Epithelial cell of proximal tubule (primary cell): ENCODE measurements at regions not wholly inside any gene's neighbourhood (a gene's known extent, or its start where the extent isn't known, plus 50 kb on each side); places are given as distances from the start of the nearest gene placed in this dataset.
"Not testable (repeated sequence)": the region's sequence is repeated elsewhere in the genome, so short reads cannot be mapped to it uniquely, and the experiment has no call there.

Experiments
- DNase-seq: peaks from one replicate; pipeline ENCODE4 v3.0.0-alpha.2; 2011; ENCODE audit warnings: low read depth
- H3K4me3 ChIP-seq: 2 replicates; pipeline ENCODE4 v1.5.1; 2011; ENCODE audit warnings: low read depth, mild to moderate bottlenecking, low read length
- TF ChIP-seq, protein P1 (sequence below): conservative IDR thresholded peaks from 2 replicates; pipeline ENCODE4 v1.5.1; 2012; ENCODE audit warnings: low read depth, mild to moderate bottlenecking, low read length

DNA sequence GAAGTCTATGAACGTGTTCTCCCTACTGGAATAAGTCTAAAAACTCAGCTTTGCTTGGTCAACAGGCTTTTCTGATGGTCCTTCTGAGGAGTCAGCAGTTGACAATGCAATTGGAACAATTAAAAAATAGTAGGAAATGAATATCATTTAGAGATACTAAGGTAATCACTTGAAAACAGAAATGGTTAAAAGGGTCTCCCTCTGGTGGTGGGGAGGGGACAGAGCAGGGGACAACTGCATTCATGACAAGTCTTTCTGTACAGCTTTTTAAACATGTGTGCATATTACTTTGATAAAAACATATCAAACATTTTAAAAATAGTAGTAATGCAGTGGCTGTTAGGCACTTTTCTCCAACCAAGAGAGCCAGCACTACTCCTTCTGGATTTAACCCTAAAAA, 119.9 kb upstream of the FHIT start:
- TF ChIP-seq, protein P1, sequence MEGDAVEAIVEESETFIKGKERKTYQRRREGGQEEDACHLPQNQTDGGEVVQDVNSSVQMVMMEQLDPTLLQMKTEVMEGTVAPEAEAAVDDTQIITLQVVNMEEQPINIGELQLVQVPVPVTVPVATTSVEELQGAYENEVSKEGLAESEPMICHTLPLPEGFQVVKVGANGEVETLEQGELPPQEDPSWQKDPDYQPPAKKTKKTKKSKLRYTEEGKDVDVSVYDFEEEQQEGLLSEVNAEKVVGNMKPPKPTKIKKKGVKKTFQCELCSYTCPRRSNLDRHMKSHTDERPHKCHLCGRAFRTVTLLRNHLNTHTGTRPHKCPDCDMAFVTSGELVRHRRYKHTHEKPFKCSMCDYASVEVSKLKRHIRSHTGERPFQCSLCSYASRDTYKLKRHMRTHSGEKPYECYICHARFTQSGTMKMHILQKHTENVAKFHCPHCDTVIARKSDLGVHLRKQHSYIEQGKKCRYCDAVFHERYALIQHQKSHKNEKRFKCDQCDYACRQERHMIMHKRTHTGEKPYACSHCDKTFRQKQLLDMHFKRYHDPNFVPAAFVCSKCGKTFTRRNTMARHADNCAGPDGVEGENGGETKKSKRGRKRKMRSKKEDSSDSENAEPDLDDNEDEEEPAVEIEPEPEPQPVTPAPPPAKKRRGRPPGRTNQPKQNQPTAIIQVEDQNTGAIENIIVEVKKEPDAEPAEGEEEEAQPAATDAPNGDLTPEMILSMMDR = peak; percentile 86
- no peak for DNase-seq
- H3K4me3 ChIP-seq = no peak overlapping the region

DNA sequence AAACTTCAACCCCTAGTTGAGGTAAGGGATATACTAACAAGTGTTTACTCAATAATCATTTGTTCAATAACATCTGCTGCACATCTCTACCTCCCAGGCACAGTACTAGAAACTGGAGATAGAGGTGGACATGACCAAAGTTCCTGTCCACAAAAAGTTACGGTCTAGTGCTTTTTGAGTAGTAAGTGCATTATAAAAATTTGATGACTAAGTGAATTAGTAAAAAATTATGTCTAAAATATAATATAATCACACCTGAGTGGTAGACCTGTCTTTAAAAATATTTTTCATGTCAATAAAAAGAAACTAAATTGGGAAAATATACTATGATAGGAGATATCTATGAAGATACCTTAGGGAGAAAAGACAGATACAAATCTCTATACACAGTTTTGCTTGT, 121.5 kb upstream of the FHIT start:
- no peak for DNase-seq
- TF ChIP-seq, protein P1 = no peak
- no peak overlapping the region for H3K4me3 ChIP-seq

DNA sequence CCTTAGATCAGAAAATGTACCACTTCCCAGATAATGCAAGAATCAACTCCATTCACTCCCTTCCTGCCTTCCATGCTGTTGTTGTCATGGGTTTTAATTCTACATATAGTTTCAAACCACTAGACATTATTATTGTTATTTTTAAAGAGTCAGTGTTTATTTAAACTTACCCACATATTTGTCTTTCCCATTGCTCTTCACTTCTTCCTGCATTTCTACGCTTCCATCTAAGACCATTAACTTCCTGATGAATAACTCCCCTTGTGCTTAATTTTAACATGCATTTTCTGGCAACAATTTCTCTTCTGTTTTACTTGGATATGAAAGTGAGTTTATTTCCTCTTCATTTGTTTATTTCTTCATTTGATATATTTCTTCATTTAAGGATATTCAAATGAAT, 127.1 kb upstream of the FHIT start:
- no peak overlapping the region for H3K4me3 ChIP-seq
- TF ChIP-seq, protein P1 = no peak
- no peak for DNase-seq

DNA sequence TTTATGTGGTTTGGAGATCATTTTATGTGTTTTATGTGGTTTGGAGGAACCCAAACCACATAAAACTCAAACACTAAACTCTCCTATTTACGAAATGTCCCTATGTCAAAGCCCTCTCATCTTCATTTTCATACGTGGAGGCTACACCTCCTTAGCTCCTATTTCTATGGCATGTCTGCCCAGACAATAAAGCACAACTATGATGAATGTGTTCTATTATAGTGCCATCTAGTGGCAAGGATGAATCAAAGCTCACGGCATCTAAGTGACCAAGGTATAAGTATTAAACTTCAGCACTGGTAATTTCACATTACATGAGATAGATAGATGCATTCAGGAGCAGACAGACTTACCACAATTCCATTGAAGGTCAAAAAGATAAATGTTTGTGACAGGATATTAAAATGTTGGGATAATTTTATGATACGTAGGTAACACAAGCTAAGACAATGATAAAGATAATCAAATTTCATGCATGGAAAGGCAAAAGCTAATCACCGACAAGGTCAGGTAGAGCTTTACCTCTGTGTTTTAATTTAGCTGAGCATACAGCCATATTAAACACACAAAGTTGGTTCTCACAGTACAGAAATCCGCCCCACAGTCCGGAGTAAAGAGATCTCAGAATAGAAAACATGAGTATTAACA, 130.6 kb upstream of the FHIT start:
- no peak for DNase-seq
- TF ChIP-seq, protein P1 = peak; percentile 76
- H3K4me3 ChIP-seq = no peak overlapping the region

DNA sequence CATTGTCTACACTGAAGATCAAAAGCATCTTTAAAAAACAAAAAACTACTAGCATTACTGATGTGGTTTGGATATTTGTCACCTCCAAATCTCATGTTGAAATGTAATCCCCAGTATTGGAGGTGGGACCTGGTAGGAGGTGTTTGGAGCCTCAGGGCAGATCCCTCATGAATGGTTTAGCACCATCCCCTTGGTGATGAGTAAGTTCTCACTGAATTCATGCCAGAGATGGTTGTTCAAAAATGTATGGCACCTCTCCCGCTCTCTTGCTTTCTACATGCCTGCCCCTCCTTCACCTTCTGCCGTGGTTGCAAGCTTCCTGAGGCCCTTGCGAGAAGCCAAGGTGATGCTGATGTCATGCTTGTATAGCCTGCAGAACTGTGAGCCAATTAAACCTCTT, 136.6 kb upstream of the FHIT start:
- no peak for DNase-seq
- no peak overlapping the region for H3K4me3 ChIP-seq
- TF ChIP-seq, protein P1 = no peak

DNA sequence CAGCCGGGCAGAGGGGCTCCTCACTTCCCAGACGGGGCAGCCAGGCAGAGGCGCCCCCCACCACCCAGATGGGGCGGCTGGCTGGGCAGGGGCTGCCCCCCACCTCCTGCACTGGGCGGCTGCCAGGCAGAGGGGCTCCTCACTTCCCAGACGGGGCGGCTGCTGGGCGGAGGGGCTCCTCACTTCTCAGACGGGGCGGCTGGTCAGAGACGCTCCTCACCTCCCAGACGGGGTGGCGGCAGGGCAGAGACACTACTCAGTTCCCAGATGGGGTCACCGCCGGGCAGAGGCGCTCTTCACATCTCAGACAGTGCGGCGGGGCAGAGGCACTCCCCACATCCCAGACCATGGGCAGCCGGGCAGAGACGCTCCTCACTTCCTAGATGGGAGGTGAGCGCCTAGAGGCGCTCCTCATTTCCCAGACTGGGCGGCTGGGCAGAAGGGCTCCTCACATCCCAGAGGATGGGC, 142.3 kb upstream of the FHIT start:
- not testable (repeated sequence) for H3K4me3 ChIP-seq, DNase-seq

DNA sequence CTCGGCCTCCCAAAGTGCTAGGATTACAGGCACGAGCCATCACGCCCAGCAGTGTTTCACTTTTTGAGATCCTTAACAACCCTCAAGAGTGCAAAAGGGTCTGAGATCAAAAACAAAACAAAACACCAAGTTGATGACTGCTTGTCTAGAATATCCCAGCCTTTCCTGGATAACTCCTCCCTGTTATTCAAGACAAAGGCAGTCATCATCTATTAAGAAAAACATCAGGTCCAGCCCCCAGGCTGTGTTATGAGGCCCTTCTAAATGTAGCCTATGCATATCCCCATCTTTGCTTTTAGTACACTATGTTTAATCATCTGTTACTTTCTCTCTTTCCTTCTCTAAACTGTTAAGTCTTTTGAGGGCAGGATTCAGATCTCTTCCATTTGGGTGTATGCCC, 150.1 kb upstream of the FHIT start:
- TF ChIP-seq, protein P1 = no peak
- DNase-seq = no peak
- no peak overlapping the region for H3K4me3 ChIP-seq
